HEK293T (cell line): ENCODE measurements at regions not wholly inside any gene's neighbourhood (a gene's known extent, or its start where the extent isn't known, plus 50 kb on each side); places are given as distances from the start of the nearest gene placed in this dataset.

Source experiments
- ARNT ChIP-seq: fragments of 450-650 bp; IDR thresholded peaks from 2 replicates; pipeline ENCODE4 v1.6.1; 2017; ENCODE audit warnings: mild to moderate bottlenecking
- FOXA1 ChIP-seq: fragments of 450-650 bp; IDR thresholded peaks from 2 replicates; pipeline ENCODE4 v1.6.1; 2016; ENCODE audit warnings: mild to moderate bottlenecking
- NFRKB ChIP-seq: fragments of 450-650 bp; IDR thresholded peaks from 2 replicates; pipeline ENCODE4 v1.6.1; 2016; ENCODE audit warnings: mild to moderate bottlenecking, moderate library complexity
- SUZ12 ChIP-seq: fragments of 450-650 bp; IDR thresholded peaks from 2 replicates; pipeline ENCODE4 v1.6.1; 2016; ENCODE audit warnings: mild to moderate bottlenecking

GRCh38 chr9:1522219-1522767, 472.1 kb downstream of the DMRT2 start:
- TF ChIP-seq SUZ12 (no peak), NFRKB (no peak), FOXA1 (no peak), ARNT (no peak)
